NCI-H146 treated with DMSO at 0.1 percent for 48 hours (cell line): ENCODE measurements at regions not wholly inside any gene's neighbourhood (a gene's known extent, or its start where the extent isn't known, plus 50 kb on each side); places are given as distances from the start of the nearest gene placed in this dataset.
"Not testable (repeated sequence)": the region's sequence is repeated elsewhere in the genome, so short reads cannot be mapped to it uniquely, and the experiment has no call there.

ENCODE experiments used
- DNase-seq: peaks from one replicate; lab custom pipeline; 2025; ENCODE audit not compliant: unreplicated experiment; lab: John Stamatoyannopoulos, UW

DNA sequence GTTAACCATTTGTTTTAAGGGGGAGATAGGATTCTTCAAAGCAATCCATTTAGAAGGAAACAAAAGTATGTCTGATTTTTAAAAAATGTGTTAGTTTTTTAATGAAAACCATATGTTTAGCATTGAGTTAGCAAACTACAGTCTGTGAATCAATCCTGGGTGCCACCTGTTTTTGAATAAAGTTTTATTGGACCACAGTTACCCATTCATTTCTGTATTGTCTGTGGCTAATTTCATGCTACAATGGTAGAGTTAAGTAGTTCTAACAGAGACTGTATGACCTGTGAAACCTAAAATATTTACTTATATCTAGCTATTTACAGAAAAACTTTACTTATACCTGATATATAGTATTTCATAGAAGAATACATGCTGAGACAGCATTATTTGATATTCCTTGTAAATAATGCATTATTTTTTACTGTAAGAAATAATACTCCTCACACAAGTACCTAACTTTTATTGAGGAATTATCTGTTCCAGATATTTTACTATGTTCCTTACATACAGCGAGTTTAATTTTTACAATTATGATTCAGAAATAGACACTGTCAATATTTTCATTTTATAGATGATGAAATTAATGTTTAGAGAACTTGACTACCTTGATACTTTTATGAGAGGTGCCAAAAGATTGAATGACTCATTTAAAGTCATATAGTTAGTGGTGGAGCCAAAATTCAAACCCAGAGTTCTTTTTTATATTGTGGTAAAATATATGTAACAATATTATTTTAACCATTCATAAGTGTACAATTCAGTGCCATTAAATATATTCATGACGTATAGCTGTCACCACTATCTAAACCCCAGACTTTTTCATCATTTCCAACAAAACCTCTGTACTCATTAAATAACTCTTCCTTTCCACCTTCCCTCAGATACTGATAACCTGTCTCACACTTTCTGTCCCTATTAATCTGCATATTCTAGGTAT, 122.0 kb downstream of the GLUD2 start:
- no peak for DNase-seq

DNA sequence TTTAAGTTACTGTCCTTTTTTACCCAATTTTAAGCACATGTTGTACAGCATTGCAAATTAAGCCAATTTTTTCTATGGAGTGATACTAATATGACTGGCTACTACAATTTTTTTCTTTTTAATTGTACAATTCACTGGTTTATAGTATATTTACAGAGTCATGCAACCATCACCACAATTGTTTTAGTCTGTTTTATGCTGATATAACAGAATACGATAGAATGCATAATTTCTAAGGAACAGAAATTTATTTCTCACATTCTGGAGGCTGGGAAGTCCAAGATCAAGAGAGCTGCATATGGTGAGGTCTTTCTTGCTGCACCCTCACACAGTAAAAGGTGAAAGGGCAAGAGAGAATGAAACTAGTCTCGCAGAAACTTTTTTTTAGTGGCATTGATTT, 125.3 kb downstream of the GLUD2 start:
- DNase-seq, result no peak

DNA sequence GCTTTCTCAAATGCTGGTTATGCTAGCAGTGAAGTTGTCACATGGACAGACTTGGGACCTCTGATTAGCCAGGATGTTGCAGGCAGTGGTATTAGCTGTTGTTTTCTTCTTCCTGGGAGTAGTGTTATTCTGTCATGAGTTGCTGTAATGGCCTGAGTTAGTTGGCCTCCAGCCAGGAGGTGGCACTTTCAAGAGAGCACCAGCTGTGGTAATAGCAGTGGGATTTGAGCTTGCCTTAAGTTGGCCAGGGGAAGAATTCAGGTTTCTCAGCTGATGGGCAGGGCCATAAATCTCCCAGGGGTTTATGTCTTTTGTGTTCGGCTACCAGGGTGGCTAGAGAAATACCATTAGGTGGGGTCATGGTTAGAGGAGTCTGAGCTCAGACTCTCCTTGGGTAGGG, 132.6 kb downstream of the GLUD2 start:
- DNase-seq, result no peak

DNA sequence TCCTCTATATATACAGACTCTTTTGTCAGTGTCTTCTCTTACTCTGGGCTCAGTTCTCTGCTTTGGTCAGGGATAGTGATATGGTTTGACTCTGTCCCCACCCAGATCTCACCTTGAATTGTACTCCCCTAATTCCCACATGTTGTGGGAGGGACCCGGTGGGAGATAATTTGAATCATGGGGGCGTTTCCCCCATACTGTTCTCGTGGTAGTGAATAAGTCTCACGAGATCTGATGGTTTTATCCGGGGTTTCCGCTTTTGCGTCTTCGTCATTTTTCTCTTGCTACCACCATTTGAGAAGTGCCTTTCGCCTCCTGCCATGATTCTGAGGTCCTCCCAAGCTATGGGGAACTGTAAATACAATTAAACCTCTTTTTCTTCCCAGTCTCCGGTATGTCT, 144.4 kb downstream of the GLUD2 start:
- DNase-seq, result no peak

DNA sequence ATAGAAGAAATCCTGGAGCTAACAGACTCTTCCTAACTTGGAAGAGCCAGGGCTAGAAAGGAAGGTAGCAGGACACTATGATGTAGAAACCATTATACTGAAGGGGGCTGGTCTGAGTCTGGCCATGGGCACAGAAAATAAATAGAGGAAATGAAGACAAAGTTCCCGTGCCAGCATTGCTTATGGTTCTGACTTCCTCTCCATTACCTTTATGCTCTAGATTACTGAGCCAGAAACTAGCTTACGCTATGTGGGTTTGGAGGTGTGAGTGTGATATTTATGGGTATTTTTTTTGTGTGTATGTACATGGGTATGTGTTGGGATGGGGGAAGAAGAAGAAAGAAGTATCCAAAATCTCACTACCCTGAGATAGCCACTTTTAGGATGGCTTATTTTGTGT, 148.3 kb downstream of the GLUD2 start:
- no peak for DNase-seq

DNA sequence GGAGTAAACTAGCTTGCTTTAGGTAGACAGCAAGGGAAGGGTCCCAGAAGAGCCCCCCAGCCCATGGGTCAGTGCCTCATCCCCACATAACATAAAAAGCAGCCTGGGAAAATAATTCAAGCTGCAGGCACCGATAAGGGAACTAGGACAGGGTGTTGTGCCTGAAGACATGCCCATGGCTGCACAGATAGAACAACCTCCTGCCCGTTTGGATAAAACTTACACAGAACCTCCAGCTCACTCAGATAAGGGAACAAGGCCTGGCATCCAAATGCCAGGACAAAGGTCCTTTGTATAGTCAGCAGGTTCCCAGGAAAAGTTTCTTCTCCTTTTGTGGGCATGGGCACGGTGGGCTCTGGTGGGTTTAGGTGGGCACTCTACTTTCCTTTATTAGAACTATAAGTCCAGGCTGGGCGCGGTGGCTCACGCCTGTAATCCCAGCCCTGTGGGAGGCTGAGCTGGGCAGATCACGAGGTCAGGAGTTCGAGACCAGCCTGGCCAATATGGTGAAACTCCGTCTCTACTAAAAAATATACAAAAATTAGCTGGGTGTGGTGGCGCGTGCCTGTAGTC, 149.5 kb downstream of the GLUD2 start:
- not testable (repeated sequence) for DNase-seq

DNA sequence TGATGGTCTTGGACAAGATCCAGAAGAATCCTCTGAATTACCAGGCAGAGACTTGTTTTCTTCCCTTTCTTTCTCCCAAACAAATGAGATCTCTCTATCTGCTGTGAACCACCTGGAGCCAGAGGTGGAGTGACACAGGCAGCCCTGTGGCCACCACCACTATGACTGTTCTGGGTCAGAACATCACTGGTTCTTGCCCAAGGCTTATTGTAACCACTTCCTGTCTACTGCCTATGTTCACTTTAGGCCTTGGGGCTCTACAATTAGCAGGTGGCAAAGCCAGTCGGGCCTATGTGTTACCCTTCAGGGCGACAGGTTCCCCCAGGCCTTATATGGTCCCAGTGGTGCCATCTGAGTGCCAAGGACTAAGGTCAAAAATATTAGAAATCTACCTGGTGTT, 161.2 kb downstream of the GLUD2 start:
- no peak for DNase-seq

DNA sequence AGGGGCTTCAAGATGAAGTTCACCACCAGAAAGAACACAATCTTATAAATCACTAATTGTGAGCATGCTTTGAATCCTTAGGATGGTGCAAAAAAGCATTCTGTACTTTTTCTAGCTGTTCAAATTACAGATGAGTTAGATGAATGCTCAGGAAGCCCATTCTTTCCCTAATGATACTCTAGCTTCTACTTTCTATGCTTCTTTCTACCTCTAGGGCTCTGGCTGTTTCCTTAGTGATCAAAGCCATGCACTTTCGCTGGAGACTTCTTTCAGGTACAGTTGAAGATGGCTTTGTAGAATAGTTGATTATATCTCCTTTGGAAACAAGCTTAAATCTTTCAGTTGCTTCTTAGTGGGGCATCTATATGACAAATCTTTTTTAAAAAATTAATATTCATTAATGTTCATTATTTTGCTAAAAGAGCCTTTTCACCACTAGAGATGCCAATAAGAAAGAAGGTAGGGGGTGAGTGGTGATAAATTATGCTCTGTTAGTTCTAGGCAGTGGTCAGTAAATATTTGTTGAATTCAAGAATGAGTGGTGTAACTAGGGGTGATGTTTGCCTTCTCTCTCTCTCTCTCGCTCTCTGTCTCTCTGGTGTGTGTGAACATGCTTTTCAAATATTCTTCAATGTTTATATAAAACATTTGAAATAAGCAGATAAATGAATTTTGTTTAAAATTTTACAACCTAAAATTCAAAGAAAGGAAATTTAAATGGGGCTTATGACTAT, 169.4 kb downstream of the GLUD2 start:
- DNase-seq, result no peak

DNA sequence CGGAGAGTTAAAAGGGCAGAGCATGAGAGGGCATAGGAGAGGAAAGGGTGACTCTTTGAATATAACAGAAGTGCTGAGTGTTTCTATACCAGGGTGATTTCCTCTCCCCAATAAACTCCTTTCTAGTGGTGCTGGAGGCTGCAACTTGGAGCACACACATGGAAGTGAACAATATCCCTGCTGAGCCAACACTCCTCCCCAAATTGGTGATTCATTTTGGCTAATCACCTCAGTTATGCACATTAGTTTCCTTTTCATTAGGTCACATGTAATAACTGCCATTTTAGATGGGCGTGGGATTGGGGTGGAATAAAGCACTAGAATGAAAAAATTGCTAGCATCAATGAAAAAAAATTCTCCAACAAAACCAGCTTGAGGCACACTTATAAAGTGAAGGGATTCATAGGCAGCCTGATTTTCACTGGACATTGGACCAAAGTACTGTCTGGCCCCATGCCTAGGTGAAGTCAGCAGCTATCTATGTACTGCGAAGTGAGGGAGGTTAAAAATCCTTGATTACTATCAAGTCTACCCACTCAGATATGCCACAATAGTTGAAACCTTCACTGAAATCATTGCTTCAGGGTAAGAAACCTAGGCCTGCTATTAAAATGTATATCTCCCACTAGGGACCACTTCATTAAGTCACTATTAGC, 174.0 kb downstream of the GLUD2 start:
- DNase-seq, result no peak

DNA sequence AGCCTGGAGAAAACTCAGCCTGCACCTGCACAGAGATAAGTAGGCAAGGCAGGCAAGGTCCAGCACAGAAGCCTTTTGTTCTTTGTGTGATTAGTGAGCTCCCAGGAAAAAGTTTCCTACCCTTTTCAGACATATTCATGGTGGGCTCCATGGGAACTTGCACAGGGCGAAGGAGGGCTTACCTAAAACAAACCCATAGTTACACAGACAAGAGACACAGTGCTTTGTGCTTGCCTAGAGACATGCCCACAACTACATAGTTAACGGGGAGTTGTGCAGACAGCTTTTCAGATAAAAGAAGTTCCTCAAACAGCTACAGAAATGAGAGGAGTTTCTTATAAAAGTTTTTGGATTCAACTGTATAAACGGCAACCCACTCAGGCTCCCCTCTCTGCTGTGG, 180.5 kb downstream of the GLUD2 start:
- DNase-seq, result no peak

DNA sequence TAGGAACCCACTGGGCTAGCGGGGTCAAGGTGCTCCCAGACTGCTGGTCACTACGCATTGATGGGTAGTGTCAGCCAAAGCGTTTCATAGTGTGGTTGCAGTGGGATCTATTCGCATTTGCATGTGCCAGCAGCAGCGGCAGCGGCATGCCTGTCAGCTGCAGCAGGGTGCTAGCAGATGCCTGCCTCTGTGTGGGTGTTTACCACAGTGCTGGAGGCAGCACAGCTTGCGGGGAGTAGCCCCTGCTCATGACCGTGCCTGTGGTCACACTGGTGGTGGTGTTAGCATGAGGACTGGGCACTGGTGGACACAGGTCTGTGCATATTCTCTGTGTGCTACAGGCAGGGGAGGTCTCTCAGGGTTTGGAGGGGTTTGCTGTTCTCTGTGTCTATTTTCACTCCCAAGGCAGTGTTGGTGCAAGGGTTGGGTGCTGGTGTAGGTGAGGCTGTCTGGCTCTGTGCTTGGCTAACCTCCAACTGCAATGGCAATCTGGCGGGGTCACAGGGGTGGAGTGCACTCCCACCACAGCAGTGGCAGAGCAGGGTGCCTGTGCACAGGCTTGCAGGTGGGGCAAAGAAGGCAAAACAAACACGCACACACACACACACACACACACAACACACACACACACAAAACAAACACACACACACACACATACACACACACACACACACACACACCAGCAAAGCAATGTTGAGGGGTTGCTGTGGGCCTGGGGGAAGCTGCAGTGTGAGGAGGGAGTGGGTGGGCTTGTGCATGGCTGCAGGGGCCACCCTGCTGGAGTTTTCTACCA, 184.4 kb downstream of the GLUD2 start:
- DNase-seq, result no peak

DNA sequence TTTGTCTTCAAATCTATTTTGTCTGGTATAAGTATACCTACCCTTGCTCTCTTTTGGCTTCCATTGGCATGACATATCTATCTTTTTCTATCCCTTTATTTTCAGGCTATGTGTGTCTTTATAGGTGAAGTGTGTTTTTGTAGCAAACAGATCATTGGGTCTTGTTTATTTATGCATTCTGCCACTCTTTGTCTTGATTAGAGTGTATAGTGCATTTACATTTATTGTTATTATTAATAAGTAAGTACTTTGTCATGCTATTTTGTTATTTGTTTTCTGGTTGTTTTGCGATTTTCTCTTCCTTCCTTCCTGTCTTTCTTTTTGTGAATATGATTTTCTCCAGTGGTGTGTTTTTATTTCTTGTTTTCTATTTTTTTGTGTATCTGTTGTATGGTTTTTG, 188.6 kb downstream of the GLUD2 start:
- DNase-seq, result no peak

DNA sequence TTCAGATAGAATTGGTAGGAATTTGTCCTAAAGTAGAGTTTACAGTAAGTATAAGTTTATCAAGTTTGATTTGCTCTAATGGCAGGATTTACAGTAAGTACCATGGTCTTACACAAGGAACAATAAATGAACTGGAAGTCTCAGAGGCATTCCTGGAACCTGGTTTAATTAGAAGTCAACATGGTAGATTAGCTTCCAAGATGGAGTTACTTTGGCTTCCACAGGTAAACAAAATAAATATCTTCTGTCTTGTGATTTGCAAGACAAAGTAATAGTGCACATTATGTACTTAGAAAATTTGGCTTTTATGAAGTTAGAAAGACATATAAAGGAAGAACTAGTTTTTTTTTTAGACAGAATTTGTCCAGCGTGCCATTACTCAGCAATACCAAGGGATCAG, 190.7 kb downstream of the GLUD2 start:
- DNase-seq, result no peak

DNA sequence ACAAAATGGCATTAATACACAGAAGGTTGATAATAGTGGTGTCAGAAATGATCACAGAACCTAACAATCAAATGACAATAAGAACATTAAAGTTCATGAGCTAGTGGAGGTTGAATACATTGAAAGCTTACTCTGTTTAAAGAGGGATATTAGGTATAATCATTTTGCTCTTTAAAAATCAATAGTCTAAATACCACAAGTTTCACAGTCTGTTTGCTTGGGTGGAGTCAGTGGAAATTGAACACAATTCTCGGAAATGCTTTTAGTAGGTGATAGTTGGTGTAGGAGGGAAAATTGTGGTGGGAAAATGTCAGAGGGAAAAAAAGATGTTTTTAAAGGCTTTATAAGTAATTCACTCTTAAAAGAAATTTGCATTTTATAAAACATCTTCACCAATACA, 197.1 kb downstream of the GLUD2 start:
- DNase-seq, result no peak

DNA sequence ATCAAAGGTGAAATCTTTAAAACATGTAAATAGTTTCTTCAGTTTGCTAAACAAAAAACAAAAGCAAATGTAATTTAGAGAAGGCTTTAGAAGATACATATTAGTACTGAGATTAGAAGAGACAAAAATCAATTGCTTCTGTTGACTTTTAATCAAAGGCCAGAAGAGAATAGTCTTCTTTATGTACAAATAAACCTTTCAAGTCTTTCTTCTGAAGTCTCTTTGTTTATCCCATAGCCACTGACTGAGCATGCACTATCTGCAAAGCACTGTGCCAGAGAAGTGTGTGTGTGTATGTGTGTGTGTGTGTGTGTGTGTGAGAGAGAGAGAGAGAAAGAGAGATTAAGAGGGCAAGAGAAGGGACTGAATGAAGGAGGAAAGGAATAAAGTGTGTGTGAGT, 198.4 kb downstream of the GLUD2 start:
- no peak for DNase-seq

DNA sequence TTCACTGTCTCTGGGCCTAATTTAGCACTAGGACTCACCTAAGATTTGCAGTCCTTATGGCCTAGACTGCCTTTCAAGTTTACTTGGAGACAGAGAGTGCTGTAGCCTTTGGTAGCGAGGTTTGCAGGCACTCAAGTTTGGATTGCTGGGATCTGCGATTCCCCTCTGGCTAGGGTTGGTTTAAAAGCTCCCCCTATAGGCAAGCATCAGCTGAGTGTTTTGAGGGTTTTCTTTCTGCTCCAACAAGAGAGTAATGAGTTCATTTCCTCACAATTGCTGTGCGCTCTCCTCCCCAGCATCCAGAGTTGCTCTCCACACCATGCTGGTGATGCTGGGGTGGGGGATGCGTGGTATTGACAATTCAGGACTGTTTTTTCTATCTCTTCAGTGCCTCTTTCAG, 206.9 kb downstream of the GLUD2 start:
- no peak for DNase-seq

DNA sequence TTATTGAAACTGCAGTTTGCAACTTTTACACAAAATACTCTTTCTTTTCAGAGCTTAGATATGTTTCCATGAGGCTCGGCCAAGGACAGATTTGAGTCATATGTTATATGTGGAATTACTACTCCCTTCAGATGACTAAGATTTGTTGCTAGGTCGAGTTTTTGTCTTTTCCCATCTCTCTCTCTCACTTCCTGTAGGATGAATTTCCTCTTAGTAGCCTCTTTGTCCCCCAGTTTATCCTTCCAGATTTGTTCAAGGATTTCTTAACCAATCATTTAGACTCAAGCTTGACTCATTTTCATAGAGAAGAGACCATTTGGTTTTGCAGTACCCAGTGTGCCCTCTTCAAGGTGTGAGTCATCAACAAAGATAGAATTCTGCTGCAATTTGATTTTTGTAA, 209.2 kb downstream of the GLUD2 start:
- DNase-seq, result no peak

DNA sequence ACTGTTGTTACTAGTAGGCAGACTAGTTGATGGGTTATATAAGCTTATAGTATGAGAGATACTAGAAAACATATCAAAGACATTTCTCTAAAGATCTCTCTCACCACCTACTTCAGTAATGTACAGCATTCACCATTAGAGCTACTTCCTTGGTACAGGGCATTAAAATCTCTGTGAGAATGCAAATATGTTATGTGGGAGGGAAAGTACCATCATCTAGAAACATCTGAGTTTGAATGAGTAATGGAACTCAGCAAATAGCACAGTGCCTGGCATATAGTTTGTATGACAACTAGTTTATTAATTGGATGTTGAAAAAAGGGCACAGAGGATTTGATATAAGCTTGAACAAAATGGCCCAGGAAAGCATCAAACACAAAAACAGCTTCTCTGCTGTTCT, 211.1 kb downstream of the GLUD2 start:
- DNase-seq, result no peak

DNA sequence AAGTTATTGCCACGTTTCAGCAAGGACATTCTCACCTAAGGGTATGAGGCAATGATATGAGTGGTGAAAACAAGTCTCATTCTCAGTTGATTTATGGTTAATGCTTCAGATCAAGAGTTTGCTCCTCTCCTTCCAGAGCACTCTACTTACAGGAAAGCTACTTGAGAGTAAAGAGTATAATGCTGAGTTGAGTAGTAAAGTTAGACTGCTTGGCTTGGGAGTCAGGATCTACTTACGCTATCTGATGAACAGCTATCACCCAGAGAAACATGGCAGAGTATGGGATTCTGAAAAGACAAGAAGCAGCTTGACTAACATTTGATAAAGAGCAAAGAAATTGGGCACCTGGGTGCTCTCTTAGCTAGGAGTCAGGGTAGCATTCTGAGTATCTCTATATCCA, 211.8 kb downstream of the GLUD2 start:
- DNase-seq, result no peak

DNA sequence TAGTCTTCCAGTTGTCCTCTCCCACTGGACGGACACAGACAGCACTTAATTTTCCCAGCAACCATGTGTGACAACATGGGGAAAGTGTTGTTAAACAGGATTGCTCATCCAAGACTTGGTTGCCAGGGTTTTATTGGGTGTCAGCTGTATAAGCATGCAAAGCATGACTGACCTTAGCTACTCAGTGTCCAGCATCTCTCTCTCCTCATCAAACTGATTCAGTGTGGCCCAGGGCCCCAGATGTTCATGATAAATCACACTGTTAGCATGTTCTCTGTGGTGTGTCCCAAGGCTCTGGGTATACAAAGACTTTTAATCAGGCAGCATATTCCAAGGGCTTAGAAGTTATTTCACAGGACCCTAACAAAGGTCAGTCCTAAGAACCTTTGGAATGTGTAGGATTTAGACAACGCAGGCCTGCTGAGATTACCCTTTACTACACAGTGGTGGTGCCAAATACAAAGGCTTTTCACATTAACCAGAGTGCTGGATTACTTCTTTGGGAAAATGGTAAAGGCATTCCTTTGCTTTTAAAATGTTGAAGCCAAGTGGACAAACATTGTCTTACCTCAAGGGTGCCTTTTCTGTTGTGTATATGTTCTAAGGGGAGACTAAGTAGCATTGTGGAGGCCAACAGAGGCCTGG, 213.3 kb downstream of the GLUD2 start:
- DNase-seq, result no peak
